A673 (cell line): ENCODE measurements at regions not wholly inside any gene's neighbourhood (a gene's known extent, or its start where the extent isn't known, plus 50 kb on each side); places are given as distances from the start of the nearest gene placed in this dataset.

Experiments used
- EZH2 ChIP-seq: fragments of 200-600 bp; sonication (generic); IDR thresholded peaks from 2 replicates; pipeline ENCODE4 v1.6.1; 2017; ENCODE audit warnings: borderline replicate concordance, low read depth, mild to moderate bottlenecking, mixed read lengths, antibody characterized with exemption, low read length; ENCODE audit not compliant: poor library complexity, severe bottlenecking
- TF ChIP-seq, protein P1 (sequence below): fragments of 300-800, 200-600 bp; sonication (generic); conservative IDR thresholded peaks from 2 replicates; pipeline ENCODE4 v1.5.1; 2017; ENCODE audit warnings: low read depth, mild to moderate bottlenecking, antibody characterized with exemption, low read length, moderate library complexity, mixed read lengths

DNA sequence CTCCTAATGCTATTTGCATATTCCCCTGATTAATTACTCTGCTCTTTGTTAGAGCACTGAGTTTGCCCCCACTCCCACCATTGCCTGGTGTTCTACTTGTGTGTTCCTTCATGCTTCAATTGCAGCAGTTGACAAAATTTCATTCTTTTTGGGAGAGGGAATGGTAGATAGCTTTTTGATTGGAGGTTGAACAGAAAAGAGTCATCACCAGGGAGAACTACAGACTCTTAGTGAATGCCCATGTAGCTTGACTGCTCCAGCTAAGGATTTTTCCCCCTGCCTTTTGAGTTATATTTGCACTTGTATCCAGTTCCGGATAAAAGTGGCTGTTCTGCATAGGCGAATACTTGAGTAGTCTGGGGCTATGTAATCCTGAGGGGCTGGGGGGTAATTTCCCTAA, 183.9 kb downstream of the ETNK1 start:
- TF ChIP-seq, protein P1, sequence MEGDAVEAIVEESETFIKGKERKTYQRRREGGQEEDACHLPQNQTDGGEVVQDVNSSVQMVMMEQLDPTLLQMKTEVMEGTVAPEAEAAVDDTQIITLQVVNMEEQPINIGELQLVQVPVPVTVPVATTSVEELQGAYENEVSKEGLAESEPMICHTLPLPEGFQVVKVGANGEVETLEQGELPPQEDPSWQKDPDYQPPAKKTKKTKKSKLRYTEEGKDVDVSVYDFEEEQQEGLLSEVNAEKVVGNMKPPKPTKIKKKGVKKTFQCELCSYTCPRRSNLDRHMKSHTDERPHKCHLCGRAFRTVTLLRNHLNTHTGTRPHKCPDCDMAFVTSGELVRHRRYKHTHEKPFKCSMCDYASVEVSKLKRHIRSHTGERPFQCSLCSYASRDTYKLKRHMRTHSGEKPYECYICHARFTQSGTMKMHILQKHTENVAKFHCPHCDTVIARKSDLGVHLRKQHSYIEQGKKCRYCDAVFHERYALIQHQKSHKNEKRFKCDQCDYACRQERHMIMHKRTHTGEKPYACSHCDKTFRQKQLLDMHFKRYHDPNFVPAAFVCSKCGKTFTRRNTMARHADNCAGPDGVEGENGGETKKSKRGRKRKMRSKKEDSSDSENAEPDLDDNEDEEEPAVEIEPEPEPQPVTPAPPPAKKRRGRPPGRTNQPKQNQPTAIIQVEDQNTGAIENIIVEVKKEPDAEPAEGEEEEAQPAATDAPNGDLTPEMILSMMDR = no peak
- no peak for TF ChIP-seq EZH2
